ENCODE measurements at regions not wholly inside any gene's neighbourhood (a gene's known extent, or its start where the extent isn't known, plus 50 kb on each side); places are given as distances from the start of the nearest gene placed in this dataset.

DNA sequence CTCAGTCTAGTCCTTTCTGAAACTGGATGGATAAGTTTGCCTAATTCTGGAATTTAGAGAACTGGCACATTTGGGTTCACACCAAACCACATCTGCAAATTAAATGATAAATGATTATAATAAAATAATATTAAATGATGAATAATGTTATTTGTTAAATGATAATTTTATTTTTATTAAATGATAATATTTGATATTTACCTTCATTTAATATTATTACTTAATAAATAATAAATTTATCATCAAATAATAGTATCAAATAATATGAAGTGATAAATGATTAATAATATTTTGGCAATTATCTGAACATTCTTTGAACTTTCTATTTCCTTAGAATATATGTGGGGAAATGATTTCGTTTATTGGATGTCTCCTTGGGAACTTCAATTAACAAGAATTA is 1604.2 kb downstream of the STIM2 start:
- no peak for TF ChIP-seq GATA2 (IDR thresholded peaks at IDR 0.05; ENCODE audit: low read depth, low read length)
- TF ChIP-seq GATA3 (IDR thresholded peaks at IDR 0.05; ENCODE audit: low read depth, low read length), result no peak

All from SH-SY5Y (cell line).